Hepatocyte (in vitro differentiated cells): ENCODE measurements at regions not wholly inside any gene's neighbourhood (a gene's known extent, or its start where the extent isn't known, plus 50 kb on each side); places are given as distances from the start of the nearest gene placed in this dataset.

ENCODE experiments used
- CTCF ChIP-seq: fragments of 200-600 bp; sonication (generic); IDR thresholded peaks from 2 replicates; pipeline ENCODE4 v1.5.1; 2016; ENCODE audit warnings: antibody characterized with exemption, mild to moderate bottlenecking; ENCODE audit not compliant: poor library complexity
- EZH2 ChIP-seq: fragments of 200-600 bp; sonication (generic); IDR thresholded peaks from 2 replicates; pipeline ENCODE4 v1.6.1; 2016; ENCODE audit warnings: antibody characterized with exemption, mild to moderate bottlenecking, borderline replicate concordance
- EZH2phosphoT487 ChIP-seq: fragments of 200-600 bp; sonication (generic); IDR thresholded peaks from one replicate; pipeline ENCODE4 v1.6.1; 2018; ENCODE audit warnings: antibody characterized with exemption, mild to moderate bottlenecking, low read depth, moderate library complexity; ENCODE audit not compliant: unreplicated experiment, severe bottlenecking

GRCh38 chr2:41697389-41697788, 350.4 kb upstream of the PKDCC start:
- TF ChIP-seq CTCF (no peak), EZH2 (no peak), EZH2phosphoT487 (no peak)
